GF-D8 (cell line): ENCODE measurements at regions not wholly inside any gene's neighbourhood (a gene's known extent, or its start where the extent isn't known, plus 50 kb on each side); places are given as distances from the start of the nearest gene placed in this dataset.

Experiments
- DNase-seq: peaks from one replicate; lab custom pipeline; 2025; lab: John Stamatoyannopoulos, UW

DNA sequence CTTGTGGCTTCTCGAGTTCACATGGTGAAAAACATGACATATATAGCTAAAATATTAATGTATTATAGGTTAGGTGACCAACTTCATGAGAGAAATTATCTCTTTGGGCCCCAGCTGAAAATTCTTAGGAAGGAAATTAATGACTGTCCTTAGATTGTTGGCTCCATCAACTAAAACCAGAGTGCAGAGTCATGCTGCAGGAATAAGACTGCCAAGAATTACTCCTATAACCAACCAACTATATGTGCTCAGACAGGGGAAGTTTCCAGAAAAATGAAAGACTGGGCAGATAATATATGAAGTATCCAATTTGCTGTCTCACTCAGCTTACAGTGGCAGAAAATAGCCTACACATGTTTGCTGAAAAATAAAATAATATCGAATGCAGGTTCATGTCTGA lies 71.0 kb upstream of the TMEFF2 start:
- DNase-seq: no peak

DNA sequence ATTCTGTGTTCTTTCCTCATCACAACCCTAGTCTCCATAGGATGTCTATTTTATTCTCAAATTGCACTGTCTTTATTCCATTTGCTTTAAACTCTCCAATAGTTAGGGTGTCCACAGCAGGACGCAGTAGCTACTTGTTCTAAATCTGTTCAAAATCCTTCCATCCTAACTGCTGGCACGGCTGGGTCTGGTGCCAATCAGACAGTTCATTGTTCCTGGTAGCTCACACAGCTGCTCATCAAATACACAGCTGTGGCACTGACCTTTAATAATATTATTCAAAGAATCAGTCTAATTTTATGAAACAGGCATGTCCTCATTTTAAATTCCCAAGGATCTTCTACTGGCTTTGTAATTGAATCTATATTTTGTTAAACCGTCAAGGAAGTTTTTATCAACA lies 59.7 kb upstream of the TMEFF2 start:
- no peak for DNase-seq

DNA sequence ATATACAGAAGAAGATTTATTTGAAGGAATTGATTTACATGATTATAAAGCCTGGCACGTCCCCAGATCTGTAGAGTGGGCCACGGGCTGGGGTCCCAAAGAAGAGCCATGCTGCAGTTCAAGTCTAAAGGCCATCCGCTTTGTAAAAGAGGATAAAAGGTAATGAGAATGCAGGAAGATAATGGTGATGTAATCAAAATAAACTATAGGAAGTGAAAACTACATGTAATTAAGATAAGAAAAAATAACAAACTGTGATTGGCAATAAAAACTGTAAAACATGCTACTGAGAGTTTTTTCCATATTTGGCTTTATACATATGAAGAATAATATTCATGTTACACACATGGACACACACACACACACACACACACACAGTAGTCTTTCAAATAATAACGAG lies 59.0 kb upstream of the TMEFF2 start:
- no peak for DNase-seq

DNA sequence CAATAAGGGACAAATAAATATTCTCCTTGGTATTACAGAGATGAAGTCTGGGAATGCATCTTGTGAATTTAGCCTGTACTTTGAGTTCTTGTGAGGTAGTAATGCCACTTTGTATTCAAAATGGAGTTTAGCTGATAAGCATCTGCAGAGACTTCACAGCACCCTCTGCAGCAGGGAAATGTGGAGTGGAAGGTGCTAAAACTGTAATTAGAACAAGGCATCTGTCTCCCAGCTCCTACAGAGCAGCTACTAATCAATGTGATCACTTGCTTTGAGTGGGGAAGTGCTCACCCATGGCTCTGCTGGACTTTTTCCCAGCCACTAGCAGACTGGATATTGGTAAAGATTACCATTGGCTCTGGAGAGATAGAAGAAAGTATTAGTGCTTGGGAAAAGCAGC lies 56.2 kb upstream of the TMEFF2 start:
- no peak for DNase-seq

DNA sequence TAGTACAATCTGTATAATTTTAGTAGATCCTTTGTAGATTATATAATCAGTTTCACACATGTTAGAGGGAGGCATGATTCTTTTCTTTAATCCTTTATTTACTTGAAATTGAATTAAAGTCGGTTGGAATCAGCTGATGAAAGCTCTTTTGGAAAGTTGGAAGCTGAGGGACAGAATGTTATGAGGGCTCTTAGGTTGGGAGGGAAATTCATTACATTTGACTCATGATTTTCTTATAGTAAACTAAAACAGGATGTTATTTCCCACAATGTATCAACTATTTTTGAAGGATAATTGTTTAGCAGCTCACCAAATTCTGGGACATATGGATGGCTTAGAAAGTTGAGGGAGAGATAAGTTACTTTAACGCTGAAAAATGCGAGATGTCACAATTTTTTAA lies 52.7 kb upstream of the TMEFF2 start:
- DNase-seq: no peak

DNA sequence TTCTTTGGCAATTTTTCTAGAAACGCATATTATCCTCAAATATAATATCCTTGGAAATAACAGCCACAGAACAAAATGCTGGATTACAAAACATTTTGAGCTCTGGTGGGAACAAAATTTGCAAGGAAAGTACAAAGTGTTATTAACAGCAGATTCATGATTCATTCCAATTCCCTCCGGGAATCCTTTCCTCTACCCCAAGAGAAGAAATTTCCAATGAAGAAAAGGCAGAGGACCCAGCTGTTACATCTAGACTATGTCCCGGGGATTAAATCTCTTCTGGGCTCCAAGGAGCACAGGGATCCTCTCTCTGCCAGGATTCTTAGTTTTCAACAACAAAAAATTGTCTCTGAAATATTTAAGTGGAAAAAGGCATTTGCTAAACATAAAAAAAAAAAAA lies 51.6 kb upstream of the TMEFF2 start:
- no peak for DNase-seq

DNA sequence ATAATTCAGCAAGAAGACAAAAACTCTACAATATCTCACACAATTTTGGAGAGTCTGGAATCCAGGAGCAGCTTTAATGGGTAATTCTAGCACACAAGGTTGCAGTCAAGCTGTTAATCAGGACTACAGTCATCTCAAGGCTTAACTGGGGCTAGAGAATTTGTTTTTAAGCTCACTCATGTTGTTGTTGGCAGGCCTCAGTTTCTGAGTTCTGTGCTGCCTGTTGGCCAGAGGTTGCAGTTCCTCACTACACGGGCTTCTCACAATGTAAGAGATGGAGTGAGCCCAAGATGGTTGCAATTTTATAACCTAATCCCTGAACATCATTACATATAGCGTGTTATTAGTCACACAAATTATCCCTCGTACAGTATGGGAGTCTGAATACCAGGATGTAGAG lies 50.6 kb upstream of the TMEFF2 start:
- no peak for DNase-seq
